Type B pancreatic cell (in vitro differentiated cells): ENCODE measurements at regions not wholly inside any gene's neighbourhood (a gene's known extent, or its start where the extent isn't known, plus 50 kb on each side); places are given as distances from the start of the nearest gene placed in this dataset.
A peak's percentile ranks its signal among the peaks of the same experiment; 100 is the strongest.

Experiments
- DNase-seq: peaks from one replicate; pipeline ENCODE4 v3.0.0; 2021; ENCODE audit warnings: mixed read lengths; ENCODE audit not compliant: unreplicated experiment; ENCODE audit errors: extremely low spot score
- H3K27ac Mint-ChIP-seq: 2 replicates; pipeline ENCODE4 v1.8.0; 2021; ENCODE audit warnings: mild to moderate bottlenecking, mixed read lengths
- H3K27me3 Mint-ChIP-seq: 2 replicates; pipeline ENCODE4 v1.8.0; 2021; ENCODE audit warnings: mixed read lengths
- H3K36me3 Mint-ChIP-seq: 2 replicates; pipeline ENCODE4 v1.8.0; 2021; ENCODE audit warnings: mixed read lengths
- H3K4me1 Mint-ChIP-seq: one replicate; pipeline ENCODE4 v1.8.0; 2021; ENCODE audit warnings: mixed read lengths; ENCODE audit not compliant: unreplicated experiment
- H3K4me3 Mint-ChIP-seq: 2 replicates; pipeline ENCODE4 v1.8.0; 2021; ENCODE audit warnings: mild to moderate bottlenecking, mixed read lengths
- H3K9me3 Mint-ChIP-seq: 2 replicates; pipeline ENCODE4 v1.8.0; 2021; ENCODE audit warnings: mixed read lengths
- TF ChIP-seq, protein P1 (sequence below): fragments of 200-600 bp; sonication (generic); conservative IDR thresholded peaks from 2 replicates; pipeline ENCODE4 v1.5.0; 2021; ENCODE audit warnings: antibody characterized with exemption, mild to moderate bottlenecking

DNA sequence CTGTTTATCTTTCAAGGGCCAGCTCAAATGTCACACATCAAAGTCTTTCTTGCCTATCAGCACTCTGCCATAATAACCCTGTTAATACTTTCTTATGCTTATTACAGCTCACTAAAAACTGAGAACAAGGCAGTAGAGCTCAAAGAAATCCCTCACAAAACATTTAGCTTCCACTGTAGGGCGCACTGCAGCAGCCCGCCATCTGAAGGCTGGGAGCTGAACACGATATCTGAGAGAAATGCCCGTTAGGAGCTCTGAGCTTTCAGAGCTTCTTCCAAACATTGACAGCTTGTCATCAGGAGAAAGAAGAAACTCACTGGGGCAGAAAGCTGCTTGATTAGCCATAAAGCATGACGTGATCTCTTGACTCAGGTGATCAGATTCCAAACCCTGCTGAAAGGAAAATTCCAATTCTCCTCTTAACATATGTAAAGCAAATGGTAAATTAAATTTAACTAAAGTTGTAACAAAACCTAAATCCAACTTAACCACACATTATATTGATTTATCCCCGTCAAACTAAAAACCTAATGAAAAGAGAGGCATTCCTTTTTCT lies 175.7 kb downstream of the C12orf50 start:
- Mint-ChIP-seq H3K27ac (no peak overlapping the region), H3K27me3 (no peaks in the 10 kb centered on the region), H3K9me3 (no peaks in the 10 kb centered on the region), H3K4me1 (peaks cover under 1% of the 10 kb centered on the region), H3K4me3 (no peak overlapping the region), H3K36me3 (no peaks in the 10 kb centered on the region)
- TF ChIP-seq, protein P1, sequence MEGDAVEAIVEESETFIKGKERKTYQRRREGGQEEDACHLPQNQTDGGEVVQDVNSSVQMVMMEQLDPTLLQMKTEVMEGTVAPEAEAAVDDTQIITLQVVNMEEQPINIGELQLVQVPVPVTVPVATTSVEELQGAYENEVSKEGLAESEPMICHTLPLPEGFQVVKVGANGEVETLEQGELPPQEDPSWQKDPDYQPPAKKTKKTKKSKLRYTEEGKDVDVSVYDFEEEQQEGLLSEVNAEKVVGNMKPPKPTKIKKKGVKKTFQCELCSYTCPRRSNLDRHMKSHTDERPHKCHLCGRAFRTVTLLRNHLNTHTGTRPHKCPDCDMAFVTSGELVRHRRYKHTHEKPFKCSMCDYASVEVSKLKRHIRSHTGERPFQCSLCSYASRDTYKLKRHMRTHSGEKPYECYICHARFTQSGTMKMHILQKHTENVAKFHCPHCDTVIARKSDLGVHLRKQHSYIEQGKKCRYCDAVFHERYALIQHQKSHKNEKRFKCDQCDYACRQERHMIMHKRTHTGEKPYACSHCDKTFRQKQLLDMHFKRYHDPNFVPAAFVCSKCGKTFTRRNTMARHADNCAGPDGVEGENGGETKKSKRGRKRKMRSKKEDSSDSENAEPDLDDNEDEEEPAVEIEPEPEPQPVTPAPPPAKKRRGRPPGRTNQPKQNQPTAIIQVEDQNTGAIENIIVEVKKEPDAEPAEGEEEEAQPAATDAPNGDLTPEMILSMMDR = no peak
- DNase-seq = no peak

GRCh38 chr12:87849074-87849473 lies 180.1 kb downstream of the C12orf50 start:
- DNase-seq = no peak
- Mint-ChIP-seq H3K27ac (no peak overlapping the region), H3K4me1 (peaks cover 7% of the 10 kb centered on the region), H3K9me3 (no peaks in the 10 kb centered on the region), H3K27me3 (peaks cover 3% of the 10 kb centered on the region), H3K36me3 (no peaks in the 10 kb centered on the region), H3K4me3 (no peak overlapping the region)
- TF ChIP-seq, protein P1 = no peak

- DNase-seq = no peak
- Mint-ChIP-seq H3K27ac (peak overlapping the region; percentile 13), H3K27me3 (peaks cover 3% of the 10 kb centered on the region), H3K9me3 (no peaks in the 10 kb centered on the region), H3K4me3 (no peak overlapping the region), H3K36me3 (no peaks in the 10 kb centered on the region), H3K4me1 (peaks cover 7% of the 10 kb centered on the region)
- TF ChIP-seq, protein P1 = peak; percentile 91
These were observed 180.8 kb downstream of the C12orf50 start for GRCh38 chr12:87848248-87848868.

- Mint-ChIP-seq H3K9me3 (no peaks in the 10 kb centered on the region), H3K4me1 (peaks cover 7% of the 10 kb centered on the region), H3K27ac (no peak overlapping the region), H3K4me3 (no peak overlapping the region), H3K27me3 (peaks cover 3% of the 10 kb centered on the region), H3K36me3 (no peaks in the 10 kb centered on the region)
- DNase-seq = no peak
- TF ChIP-seq, protein P1 = no peak
These were observed 182.1 kb downstream of the C12orf50 start for GRCh38 chr12:87847147-87847546.

DNA sequence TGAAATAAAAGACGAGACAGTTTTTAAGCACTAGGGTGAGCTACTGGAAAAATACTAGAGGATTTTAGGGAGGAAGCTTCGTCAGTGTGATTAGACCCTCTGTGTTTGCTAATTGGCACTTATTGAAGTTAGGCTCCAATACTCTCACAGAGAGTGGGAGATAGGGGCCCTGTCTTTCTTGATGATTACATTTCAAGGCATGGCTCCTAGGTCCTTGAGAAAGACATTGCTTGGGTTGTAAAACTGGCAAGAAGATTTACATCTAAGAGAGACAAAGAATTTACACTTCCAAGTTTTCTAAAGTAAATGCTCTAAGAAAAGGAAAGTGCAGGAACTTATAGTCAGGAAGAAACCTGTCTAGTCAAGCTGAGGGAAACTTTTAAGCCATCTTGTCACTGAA lies 183.2 kb downstream of the C12orf50 start:
- H3K27ac Mint-ChIP-seq = no peak overlapping the region
- H3K36me3 Mint-ChIP-seq = no peaks in the 10 kb centered on the region
- peaks cover 3% of the 10 kb centered on the region for H3K27me3 Mint-ChIP-seq
- peaks cover 7% of the 10 kb centered on the region for H3K4me1 Mint-ChIP-seq
- no peak for DNase-seq
- H3K4me3 Mint-ChIP-seq = no peak overlapping the region
- H3K9me3 Mint-ChIP-seq = no peaks in the 10 kb centered on the region
- TF ChIP-seq, protein P1 = no peak
